ENCODE measurements at regions not wholly inside any gene's neighbourhood (a gene's known extent, or its start where the extent isn't known, plus 50 kb on each side); places are given as distances from the start of the nearest gene placed in this dataset.

- no peak for TF ChIP-seq CTCF (IDR thresholded peaks at IDR 0.05; ENCODE audit: insufficient read depth, low read depth, low read length)
- no peaks in the 10 kb centered on the region for H3K27me3 ChIP-seq (ENCODE audit: control insufficient read depth, insufficient read depth, low read length)
- POLR2A ChIA-PET = no interaction called here
- CTCF ChIA-PET = no interaction called here
- H3K36me3 ChIP-seq (ENCODE audit: control insufficient read depth, insufficient read depth, low read length) = no peaks in the 10 kb centered on the region
- H3K4me3 ChIP-seq (ENCODE audit: low read depth, low read length) = no peak overlapping the region
- DNase-seq (ENCODE audit: low read depth) = no peak
Observed at GRCh38 chr4:46484881-46485280, 95.0 kb upstream of the GABRA2 start.

GRCh38 chr4:46462733-46463132, 72.8 kb upstream of the GABRA2 start:
- no peak for TF ChIP-seq CTCF (IDR thresholded peaks at IDR 0.05; ENCODE audit: insufficient read depth, low read depth, low read length)
- CTCF ChIA-PET = no interaction called here
- Histone ChIP-seq H3K36me3 (ENCODE audit: control insufficient read depth, insufficient read depth, low read length) (no peaks in the 10 kb centered on the region), H3K4me3 (ENCODE audit: low read depth, low read length) (no peak overlapping the region), H3K27me3 (ENCODE audit: control insufficient read depth, insufficient read depth, low read length) (no peaks in the 10 kb centered on the region)
- POLR2A ChIA-PET = no interaction called here
- no peak for DNase-seq (ENCODE audit: low read depth)

- H3K4me3 ChIP-seq (ENCODE audit: low read depth, low read length) = no peak overlapping the region
- DNase-seq (ENCODE audit: low read depth) = no peak
- H3K36me3 ChIP-seq (ENCODE audit: control insufficient read depth, insufficient read depth, low read length) = no peaks in the 10 kb centered on the region
- no peaks in the 10 kb centered on the region for H3K27me3 ChIP-seq (ENCODE audit: control insufficient read depth, insufficient read depth, low read length)
- POLR2A ChIA-PET = no interaction called here
- CTCF ChIA-PET = no interaction called here
- TF ChIP-seq CTCF (IDR thresholded peaks at IDR 0.05; ENCODE audit: insufficient read depth, low read depth, low read length) = no peak
Observed at GRCh38 chr4:46459308-46459707, 69.4 kb upstream of the GABRA2 start.

- H3K27me3 ChIP-seq (ENCODE audit: control insufficient read depth, insufficient read depth, low read length) = no peaks in the 10 kb centered on the region
- ChIA-PET POLR2A (no interaction called here), CTCF (no interaction called here)
- H3K36me3 ChIP-seq (ENCODE audit: control insufficient read depth, insufficient read depth, low read length) = no peaks in the 10 kb centered on the region
- no peak overlapping the region for H3K4me3 ChIP-seq (ENCODE audit: low read depth, low read length)
- TF ChIP-seq CTCF (IDR thresholded peaks at IDR 0.05; ENCODE audit: insufficient read depth, low read depth, low read length) = no peak
- no peak for DNase-seq (ENCODE audit: low read depth)
Observed at GRCh38 chr4:46450556-46450955, 60.6 kb upstream of the GABRA2 start.

GRCh38 chr4:46445710-46446314, 55.9 kb upstream of the GABRA2 start:
- Histone ChIP-seq H3K27me3 (ENCODE audit: control insufficient read depth, insufficient read depth, low read length) (no peaks in the 10 kb centered on the region), H3K4me3 (ENCODE audit: low read depth, low read length) (no peak overlapping the region), H3K36me3 (ENCODE audit: control insufficient read depth, insufficient read depth, low read length) (no peaks in the 10 kb centered on the region)
- DNase-seq (ENCODE audit: low read depth) = no peak
- no peak for TF ChIP-seq CTCF (IDR thresholded peaks at IDR 0.05; ENCODE audit: insufficient read depth, low read depth, low read length)
- ChIA-PET POLR2A (no interaction called here), CTCF (no interaction called here)
